HG02642 (cell line): ENCODE measurements at regions not wholly inside any gene's neighbourhood (a gene's known extent, or its start where the extent isn't known, plus 50 kb on each side); places are given as distances from the start of the nearest gene placed in this dataset.
"Not testable (repeated sequence)": the region's sequence is repeated elsewhere in the genome, so short reads cannot be mapped to it uniquely, and the experiment has no call there.

Experiments
- ATAC-seq: cut with Tn5 transposase; IDR thresholded peaks from one replicate; pipeline ENCODE4 v1.9.1; 2021; ENCODE audit warnings: mild to moderate bottlenecking; ENCODE audit not compliant: unreplicated experiment, poor library complexity

DNA sequence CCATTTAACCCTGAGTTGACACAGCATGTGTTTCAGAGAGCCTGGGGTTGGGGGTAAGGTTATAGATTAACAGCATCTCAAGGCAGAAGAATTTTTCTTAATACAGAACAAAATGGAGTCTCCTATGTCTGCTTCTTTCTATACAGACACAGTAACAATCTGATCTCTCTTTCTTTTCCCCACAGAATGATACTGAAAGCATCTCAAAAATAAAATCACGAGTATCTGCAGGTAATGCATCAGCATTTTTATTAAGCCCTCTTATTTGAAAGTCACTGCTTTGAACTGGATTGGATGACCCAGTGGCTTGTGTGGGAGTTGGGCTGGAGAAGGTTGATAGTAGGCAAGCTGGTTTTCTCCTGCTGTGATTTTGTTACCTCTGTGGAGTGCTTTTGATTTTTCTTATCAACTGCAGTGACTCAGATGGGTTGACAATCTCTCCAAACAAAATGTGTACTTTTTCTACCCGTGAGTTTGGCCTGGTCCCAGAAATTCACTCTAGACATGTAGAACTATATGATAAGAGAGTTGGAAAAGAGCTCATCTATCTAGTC is 253.5 kb upstream of the PRKCQ start:
- no peak for ATAC-seq

DNA sequence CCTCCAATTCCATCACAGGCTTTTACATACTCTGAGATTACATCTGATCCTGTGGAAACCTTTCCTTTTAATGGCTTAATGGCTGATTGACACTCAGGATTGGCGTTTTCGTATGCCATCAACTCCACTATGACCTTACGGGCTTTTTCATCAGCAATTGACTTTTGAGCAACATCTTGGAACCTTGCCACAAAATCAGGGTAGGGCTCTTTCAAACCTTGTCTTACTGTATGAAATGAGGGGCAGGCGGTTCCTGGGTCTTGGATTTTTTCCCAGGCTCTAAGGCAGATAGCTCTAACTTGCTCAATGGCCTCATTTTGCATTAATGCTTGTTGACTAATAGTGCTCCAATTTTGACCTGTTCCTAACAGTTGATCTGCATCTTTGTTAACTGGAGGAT is 250.9 kb upstream of the PRKCQ start:
- ATAC-seq = not testable (repeated sequence)

DNA sequence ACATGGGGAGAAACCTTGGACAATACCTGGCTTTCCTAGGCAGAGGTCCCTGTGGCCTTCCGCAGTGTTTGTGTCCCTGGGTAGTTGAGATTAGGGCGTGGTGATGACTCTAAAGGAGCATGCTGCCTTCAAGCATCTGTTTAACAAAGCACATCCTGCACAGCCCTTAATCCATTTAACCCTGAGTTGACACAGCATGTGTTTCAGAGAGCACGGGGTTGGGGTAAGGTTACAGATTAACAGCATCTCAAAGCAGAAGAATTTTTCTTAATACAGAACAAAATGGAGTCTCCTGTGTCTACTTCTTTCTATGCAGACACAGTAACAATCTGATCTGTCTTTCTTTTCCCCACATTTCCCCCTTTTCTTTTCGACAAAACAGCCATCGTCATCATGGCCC is 244.7 kb upstream of the PRKCQ start:
- not testable (repeated sequence) for ATAC-seq

DNA sequence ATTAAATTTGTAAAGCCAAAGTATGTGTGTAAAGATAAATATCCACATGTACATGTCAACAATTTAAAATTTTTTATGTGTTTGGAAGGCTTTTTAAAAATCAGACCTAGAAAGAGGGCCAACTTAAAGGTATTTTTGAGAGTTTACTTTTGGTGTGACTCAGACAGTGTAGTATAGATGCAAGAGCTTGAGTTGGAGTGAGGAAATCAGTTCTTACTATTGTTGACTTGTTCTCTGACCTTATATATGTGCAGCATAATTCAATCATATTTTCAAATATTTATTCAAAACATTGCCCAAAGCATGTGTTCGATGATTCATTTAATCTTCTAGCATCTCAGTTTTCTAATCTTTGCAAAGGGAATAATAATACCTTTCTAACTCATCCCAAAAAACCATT is 243.7 kb upstream of the PRKCQ start:
- no peak for ATAC-seq

DNA sequence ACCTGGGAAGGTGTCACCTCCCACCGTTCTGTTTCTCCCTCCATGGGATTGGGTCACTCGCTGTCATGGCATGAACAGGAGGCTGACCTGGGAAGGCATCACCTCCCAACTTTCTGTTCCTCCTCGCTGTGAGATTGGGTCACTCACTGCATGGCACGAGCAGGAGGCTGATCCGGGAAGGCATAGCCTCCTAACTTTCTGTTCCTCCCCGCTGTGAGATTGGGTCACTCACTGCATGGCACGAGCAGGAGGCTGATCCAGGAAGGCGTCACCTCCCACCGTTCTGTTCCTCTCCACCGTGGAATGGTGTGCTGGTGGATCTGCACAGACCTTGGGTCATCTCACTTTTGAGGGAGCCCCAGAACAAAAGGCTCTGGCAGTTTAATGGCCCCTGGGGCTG is 239.2 kb upstream of the PRKCQ start:
- ATAC-seq = no peak

DNA sequence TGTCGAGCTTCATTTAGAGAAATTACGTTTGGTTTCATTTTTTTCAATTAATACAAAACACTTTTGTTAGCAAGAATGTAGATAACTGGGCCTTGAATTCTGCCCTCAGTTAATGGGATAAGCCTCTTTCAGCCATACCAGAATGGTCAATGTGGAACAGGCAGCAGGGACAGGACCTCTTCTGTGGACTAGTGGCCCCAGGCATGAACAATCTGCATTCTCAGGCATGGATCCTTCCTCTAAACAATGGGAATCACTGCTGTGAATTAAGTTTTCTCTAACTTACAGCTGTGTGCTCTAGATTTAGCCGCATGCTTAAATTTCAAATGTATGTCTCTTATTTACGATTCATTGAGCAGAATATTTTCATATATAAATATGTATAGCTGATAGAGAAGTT is 237.7 kb upstream of the PRKCQ start:
- ATAC-seq = no peak

DNA sequence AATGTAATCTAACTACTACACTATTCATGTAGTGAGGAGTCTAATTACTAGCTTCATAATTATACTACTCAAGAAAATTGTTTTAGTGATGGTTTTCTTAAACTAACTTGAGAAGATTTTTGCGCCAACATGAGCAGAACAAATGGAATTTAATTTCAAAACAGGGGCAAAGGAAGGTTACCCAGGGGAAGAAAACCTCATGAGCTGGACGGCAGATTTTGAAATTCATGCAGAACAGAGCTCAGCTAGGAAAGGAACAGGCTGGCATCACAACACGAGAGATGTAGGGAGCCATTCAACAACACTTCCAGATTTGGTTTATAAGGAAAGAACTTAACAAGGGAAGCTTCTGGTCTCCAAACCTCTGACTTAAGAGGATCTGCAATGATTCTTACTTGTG is 235.3 kb upstream of the PRKCQ start:
- no peak for ATAC-seq

DNA sequence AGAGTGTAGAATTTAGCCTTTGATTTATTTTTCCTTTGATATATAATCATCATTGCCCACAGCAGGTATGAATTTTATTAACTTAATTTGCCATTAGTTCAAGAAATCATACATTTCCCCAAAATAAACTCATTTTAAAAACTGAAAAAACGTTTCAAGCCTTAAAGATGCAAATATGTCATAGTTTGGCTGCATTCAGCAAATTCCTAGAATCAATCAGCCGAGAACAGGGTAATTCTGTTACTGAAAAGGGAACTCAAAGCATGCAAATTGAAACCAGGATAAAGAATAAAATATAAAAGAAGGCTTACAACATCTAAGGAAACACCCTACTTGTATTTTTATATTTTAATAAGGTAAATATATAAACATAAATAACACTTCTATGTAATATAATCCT is 233.8 kb upstream of the PRKCQ start:
- no peak for ATAC-seq

DNA sequence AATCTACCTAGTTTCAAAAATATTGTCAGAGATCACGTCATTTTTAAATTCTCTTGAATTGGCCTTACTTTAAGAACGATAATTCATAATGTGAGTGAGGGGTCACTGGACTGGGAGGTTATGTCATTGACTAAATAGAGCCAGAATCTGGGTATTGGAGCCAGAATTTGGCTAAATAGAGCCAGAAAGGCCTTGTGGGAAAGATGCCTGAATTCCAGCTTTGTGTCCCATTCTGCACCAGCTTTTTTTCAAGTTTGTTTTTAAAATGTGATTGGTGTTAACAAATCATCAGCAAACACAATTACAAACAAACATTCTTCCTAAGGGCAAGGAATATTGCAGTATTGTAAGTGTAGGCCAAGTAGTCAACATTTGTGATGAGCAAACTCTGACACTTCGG is 233.2 kb upstream of the PRKCQ start:
- ATAC-seq = no peak

DNA sequence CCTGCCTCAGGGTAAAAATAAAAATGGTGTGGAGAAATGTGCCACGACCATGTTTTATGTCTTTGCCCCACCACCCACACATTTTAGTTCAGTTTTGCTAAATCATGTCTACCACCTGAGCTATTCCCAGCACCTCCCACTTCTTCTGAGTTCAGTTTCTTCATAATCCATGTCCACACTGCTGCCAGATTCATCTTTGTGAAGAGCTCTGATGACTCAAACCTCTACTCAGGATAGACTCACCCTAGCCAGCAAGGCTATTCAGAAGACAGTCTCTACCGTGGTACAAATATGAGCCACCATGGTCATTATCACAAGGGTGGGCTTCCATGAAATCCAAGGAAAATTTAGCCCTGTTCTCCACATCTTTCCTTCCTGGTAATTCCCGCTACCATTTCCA is 231.1 kb upstream of the PRKCQ start:
- ATAC-seq = no peak

DNA sequence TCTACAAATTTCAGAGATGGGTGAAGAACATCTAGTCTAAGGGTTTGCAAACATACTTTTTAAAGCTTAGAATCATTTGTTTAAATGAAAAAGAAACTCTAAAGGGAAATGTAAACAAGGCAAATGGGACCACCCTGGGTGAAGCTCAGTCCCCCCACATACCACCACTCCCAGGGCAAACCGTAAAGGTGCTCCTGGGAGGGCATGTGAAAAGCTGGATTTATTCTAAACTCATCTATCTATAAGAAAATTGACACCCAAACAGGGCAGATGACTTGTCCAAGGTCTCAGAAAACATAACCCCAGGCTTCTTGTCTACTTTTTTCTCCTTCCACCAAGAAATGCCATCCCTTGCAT is 223.3 kb upstream of the PRKCQ start:
- ATAC-seq = no peak

DNA sequence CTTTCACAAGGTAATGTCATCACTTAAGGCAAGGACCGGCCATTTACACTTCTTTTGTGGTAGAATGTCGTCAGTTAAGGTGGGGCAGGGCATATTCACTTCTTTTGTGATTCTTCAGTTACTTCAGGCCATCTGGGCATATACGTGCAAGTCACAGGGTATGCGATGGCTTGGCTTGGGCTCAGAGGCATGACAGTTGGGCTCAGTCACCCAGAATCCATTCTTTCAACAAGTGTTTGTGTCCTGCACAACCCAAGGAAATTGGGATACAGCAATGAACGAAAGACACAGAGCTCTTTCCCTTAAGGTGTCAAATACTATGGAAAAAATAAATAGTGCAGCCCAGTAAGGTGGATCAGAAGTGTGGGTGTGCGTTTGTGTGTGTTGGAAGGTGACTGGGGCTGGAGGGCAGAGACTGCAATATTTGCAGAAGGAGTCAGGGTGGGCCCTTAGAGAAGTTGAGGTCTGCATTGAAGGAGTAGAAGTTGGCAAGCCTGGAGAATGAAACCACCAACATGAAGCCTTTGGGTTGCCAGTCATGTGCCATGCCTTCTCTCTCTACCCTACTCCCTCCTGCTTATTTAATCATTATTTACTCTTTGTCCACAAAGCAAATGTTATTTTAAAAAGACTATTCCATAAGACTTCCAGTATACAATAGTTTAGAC is 222.8 kb upstream of the PRKCQ start:
- no peak for ATAC-seq

DNA sequence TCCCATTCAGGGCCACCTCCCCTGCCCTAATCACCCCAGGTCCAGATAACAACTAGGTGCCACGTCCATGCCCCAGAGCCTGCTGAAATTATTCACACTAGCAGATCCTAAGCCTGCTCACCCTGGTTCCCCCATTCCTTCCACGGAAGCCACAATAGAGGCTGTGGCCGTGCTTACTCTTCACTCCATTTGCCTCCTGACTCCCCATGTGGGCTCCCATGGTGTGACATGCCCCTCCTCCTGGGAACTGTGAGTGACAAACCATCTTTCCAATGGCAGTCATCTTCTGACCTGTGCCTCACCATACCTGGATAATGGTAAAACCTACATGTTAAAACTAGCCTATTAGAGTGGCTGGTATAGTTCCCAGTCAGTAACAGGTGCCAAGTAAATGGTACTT is 216.2 kb upstream of the PRKCQ start:
- ATAC-seq = no peak

DNA sequence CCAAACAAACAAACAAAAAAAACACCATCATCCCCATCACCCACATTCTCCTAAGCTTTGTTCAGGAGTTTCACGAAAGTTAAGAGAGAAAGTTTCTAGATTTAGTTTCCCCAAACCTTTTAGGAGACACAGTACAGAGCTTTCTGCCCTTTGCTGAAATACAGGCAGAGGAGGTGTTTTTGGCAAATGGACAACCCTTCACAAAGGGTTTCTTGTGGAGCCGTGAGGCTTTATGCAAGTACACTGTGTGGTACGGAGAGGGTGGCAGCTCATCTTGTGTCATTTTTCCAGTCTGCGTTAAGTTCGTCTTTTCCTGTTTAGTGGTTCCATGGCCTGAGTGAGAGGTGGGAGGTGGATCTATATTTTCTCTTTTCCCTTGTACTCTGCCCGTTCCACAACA is 215.5 kb upstream of the PRKCQ start:
- no peak for ATAC-seq

DNA sequence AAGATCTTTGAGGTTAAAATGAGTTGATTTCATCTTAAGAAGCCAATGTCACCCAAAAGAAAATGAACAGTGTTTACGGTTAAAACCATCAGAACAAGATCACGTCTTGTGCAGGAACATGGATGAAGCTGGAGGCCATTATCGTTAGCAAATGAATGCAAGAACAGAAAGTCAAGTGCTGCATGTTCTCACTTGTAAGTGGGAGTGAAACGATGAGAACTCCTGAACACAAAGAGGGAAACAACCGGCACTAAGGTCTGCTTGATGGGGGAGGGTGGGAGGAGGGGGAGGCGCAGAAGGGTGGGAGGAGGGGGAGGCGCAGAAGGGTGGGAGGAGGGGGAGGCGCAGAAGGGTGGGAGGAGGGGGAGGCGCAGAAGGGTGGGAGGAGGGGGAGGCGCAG is 214.8 kb upstream of the PRKCQ start:
- not testable (repeated sequence) for ATAC-seq

DNA sequence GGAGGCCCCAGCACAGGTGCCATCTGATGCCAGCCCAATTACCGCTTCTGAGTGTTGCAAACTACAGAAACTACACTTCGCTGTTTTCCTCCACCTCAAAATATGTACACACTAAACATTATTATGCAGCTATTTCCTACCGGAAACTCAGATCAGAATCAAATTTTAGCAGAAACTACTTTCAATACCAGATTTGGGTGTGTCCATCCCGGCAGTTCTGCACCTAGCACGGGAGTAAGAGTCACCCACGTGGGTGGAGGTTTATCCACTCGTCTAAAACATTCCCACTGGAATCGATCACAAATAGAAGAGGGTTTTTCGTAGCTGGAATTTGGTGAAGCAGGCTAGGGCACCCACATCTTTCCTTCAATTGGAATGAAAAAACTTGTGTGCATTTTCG is 214.4 kb upstream of the PRKCQ start:
- ATAC-seq = no peak

DNA sequence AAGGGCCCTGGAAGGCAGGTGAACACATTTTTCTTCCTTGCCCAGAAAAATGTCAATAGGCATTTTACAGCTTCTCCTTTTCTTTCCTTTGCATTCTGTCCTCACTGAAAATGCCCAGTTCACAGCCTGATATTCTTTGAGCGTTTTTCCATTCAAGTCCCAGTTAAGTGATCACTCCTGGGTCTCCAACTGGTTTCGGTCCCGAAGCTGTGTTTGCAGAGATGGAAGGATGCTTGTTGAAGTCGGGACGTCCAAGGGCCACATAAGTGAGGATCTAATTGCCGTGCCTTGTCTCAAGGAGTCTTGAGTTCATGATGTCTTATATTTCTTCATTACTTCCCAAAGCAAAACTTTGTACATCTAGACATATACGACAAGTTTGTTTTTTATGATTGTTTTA is 208.7 kb upstream of the PRKCQ start:
- no peak for ATAC-seq

DNA sequence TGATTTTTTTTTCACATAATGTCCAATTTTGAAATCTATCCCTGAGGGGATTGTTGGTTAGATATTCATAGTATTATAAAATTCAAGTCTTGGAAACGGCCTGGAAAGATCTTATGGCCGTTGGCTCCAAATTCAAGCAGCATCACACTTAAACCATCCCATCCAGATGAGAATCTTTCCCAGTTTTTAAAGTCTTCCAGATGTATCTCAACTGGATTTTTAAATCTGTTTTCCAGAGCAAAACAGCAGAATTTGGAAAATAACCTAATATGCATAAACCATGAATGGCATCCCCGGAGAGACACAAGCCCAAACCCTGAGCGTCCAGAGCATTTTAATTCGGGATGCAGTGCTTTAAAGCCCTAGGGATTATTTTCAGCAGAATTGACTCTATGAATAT is 208.2 kb upstream of the PRKCQ start:
- no peak for ATAC-seq

DNA sequence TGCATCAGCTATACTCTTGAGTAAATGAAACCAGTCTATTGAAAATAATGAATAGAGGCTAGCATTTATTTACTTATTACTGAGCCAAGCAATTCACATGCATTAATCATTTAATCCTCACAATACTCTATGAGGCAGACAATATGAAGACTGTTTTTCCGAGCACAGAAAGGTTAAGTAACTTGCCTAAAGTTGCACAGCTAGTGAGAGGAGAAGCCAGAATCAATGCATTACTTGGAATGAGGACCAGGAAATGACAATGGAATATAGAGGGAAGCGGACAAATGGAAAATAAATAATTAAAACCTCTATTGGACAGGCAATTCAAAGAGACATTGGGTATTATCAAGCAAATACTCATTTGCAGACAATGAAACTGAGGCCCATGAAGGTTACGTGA is 207.6 kb upstream of the PRKCQ start:
- ATAC-seq = no peak

DNA sequence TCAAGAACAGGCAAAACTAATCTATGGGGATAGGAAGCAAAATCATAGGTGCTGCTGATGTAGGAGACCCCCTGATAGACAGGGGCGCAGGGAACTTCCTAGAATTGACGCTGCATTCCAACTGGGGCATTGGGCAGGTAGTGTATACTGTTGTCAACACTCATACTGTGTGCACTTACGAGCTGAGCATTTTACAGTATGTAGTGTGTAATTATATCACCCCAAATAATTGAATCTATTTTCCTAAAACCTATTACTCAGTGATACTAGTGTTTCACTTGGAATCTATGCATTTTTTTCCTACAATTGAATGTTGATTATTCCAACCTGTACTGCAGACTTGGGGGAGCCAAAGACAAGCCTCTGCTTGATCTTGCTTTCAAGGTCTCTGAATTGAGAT is 207.0 kb upstream of the PRKCQ start:
- ATAC-seq = no peak

DNA sequence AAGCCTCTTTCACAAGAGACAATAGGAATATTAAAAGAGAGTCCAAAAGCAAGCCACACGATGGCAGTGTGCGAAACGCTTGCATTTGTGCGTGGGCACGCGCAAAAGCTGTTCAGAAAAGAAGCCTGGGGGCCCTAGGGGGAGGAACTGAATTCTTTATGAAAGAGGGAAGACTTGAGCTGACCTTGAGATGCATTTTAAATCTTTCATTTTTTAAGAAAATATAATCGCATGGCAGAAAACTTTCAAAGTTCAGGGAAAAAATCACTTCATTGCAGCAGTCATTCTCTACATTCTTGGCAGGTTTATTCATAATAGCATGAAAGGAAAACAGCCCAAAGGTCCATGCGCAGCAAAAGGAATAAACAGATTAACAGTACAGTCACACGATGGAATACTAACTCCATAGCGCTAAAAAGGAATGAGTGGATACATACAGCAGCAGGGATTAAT is 206.5 kb upstream of the PRKCQ start:
- no peak for ATAC-seq

DNA sequence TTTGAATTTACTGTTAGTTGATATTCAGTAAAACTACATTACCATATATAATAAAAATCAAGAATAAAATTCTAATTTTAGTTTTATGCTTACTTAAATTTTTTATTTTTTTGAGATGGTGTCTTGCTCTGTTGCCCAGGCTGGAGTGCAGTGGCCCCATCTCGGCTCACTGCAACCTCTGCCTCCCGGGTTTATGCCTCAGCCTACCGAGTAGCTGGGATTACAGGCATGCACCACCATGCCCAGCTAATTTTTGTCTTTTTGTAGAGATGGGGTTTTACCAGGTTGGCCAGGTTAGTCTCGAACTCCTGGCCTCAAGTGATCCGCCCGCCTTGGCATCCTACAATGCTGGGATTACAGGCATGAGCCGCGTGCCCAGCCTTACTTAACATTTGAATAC is 204.4 kb upstream of the PRKCQ start:
- not testable (repeated sequence) for ATAC-seq

DNA sequence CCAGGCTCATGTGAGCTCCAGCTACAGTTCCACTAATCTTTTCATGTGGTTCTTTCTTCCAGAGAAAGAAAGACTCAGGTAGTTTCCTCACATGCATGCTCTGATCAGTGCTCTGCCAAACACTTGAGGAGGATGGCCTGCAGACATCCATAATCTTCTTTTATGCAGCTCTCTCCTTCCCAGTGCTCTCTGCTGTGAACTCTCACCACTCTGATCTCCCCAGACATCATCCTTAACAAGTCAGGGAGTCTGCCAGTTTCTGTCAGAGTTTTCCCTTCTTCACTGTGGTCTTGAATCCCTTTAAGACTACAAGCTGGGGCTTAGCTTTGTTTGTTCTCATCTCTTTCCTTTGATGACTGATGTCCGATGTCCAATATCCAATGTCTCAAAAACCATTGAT is 203.4 kb upstream of the PRKCQ start:
- no peak for ATAC-seq
